RWPE1 (cell line): ENCODE measurements at regions not wholly inside any gene's neighbourhood (a gene's known extent, or its start where the extent isn't known, plus 50 kb on each side); places are given as distances from the start of the nearest gene placed in this dataset.
"Not testable (repeated sequence)": the region's sequence is repeated elsewhere in the genome, so short reads cannot be mapped to it uniquely, and the experiment has no call there.

Experiments
- CTCF ChIA-PET: fragments of 350-600 bp; sonication (Branson Sonifier 250); formaldehyde crosslinking; extraction: SDS; loops from one replicate; lab custom pipeline; 2021; lab: Yijun Ruan, JAX
- POLR2A ChIA-PET: fragments of 400-600 bp; formaldehyde crosslinking; extraction: SDS; loops from one replicate; lab custom pipeline; 2020; ENCODE audit warnings: antibody characterized with exemption; ENCODE audit not compliant: low non-redundant PET; lab: Yijun Ruan, JAX
- DNase-seq: peaks from one replicate; pipeline ENCODE4 v3.0.0; 2012; ENCODE audit warnings: low spot score
- H3K27ac ChIP-seq: fragments of 450-650 bp; 2 replicates; pipeline ENCODE4 v1.5.1; 2017
- TF ChIP-seq, protein P1 (sequence below): fragments of 450-650 bp; conservative IDR thresholded peaks from 2 replicates; pipeline ENCODE4 v1.5.1; 2017; ENCODE audit warnings: low read depth, mild to moderate bottlenecking

GRCh38 chr16:80260906-80261311 lies 279.9 kb upstream of the DYNLRB2 start:
- ChIA-PET CTCF (interaction anchor here (0.6 kb wide), 1 partner anchor 22 kb away, joined by 3 read pairs; no protein-coding TSS in a partner anchor), POLR2A (no interaction called here)
- TF ChIP-seq, protein P1, sequence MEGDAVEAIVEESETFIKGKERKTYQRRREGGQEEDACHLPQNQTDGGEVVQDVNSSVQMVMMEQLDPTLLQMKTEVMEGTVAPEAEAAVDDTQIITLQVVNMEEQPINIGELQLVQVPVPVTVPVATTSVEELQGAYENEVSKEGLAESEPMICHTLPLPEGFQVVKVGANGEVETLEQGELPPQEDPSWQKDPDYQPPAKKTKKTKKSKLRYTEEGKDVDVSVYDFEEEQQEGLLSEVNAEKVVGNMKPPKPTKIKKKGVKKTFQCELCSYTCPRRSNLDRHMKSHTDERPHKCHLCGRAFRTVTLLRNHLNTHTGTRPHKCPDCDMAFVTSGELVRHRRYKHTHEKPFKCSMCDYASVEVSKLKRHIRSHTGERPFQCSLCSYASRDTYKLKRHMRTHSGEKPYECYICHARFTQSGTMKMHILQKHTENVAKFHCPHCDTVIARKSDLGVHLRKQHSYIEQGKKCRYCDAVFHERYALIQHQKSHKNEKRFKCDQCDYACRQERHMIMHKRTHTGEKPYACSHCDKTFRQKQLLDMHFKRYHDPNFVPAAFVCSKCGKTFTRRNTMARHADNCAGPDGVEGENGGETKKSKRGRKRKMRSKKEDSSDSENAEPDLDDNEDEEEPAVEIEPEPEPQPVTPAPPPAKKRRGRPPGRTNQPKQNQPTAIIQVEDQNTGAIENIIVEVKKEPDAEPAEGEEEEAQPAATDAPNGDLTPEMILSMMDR, result no peak
- DNase-seq, result no peak
- no peak overlapping the region for H3K27ac ChIP-seq

DNA sequence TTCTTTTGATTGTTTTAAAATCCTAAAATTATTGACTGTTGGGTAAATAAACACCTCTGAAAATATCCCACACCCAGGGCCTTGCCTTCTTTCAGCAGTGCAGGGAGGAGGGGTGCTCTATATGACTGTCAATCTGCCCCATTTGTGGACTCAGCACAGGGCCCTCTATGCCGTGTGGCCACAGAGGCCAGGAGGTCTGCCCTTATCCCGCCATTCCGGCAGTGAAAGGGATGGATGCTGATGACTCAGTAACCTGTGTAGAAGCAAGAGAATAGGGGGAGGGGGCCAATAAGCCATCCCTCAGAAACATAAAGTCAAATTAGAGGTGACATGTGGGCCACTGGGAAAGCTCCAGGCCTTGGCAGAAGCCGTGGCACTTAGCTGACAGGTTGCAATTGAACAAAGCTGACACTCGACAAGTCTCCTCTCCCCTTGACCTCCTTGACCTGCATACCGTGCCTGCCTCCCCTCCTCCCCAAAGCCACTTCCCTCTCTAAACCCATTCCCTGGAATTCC lies 281.4 kb upstream of the DYNLRB2 start:
- no peak for DNase-seq
- TF ChIP-seq, protein P1, result no peak
- POLR2A ChIA-PET, result no interaction called here
- no peak overlapping the region for H3K27ac ChIP-seq
- CTCF ChIA-PET, result no interaction called here

GRCh38 chr16:80258407-80258806 lies 282.4 kb upstream of the DYNLRB2 start:
- CTCF ChIA-PET, result no interaction called here
- POLR2A ChIA-PET, result no interaction called here
- DNase-seq, result no peak

GRCh38 chr16:80254970-80255369 lies 285.8 kb upstream of the DYNLRB2 start:
- DNase-seq, result no peak
- TF ChIP-seq, protein P1, result no peak
- CTCF ChIA-PET, result interaction anchor here (0.5 kb wide), 1 partner anchor 486 kb away, joined by 3 read pairs; no protein-coding TSS in a partner anchor
- H3K27ac ChIP-seq, result no peak overlapping the region
- POLR2A ChIA-PET, result no interaction called here

More at GRCh38 chr16:80258407-80258806, 282.4 kb upstream of the DYNLRB2 start:
- no peak overlapping the region for H3K27ac ChIP-seq
- TF ChIP-seq, protein P1, result no peak

DNA sequence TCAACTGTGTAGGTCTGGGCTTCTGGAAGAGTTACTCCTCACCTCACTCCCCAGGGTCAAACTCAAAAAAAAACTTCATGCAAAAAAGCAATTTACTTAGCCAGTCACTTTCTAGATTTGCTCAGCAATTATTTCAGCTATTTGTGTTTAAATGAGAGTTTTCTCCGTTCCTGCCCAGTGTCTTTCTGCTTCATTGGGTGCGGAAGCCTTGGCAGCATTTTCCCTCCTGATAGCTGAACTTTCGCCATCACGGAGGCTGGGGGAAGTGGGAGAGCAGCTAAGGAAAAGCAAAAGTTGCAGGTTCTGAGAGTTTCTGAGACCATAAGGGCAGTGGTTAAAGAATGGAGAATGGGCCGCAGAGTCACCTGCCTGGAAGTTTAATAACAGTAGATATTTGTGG lies 287.1 kb upstream of the DYNLRB2 start:
- TF ChIP-seq, protein P1, result no peak
- no peak for DNase-seq
- ChIA-PET POLR2A (no interaction called here), CTCF (no interaction called here)
- H3K27ac ChIP-seq, result no peak overlapping the region

DNA sequence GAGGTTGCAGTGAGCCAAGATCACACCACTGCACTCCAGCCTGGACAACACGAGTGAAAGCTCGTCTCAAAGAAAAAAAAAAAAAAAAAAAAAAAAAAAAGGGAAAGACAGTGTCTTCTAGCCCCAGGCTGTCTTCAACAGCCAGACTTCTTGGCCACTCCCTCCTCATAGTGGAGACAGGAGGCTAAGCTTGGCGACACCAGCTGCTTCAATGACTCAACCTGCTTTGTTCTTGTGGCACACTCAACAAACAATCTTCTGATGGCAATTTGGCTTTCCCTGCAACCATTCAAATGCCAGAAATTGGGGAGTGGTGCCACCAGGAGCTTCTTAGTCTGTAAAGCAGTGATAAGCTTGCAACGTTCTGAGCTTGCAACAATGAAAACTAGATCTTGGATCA lies 290.4 kb upstream of the DYNLRB2 start:
- POLR2A ChIA-PET, result interaction anchor here (0.7 kb wide), 1 partner anchor 43 kb away, joined by 6 read pairs; no protein-coding TSS in a partner anchor
- no peak overlapping the region for H3K27ac ChIP-seq
- no peak for DNase-seq
- CTCF ChIA-PET, result interaction anchor here (0.7 kb wide), 1 partner anchor 353 kb away, joined by 3 read pairs; no protein-coding TSS in a partner anchor
- TF ChIP-seq, protein P1, result no peak

DNA sequence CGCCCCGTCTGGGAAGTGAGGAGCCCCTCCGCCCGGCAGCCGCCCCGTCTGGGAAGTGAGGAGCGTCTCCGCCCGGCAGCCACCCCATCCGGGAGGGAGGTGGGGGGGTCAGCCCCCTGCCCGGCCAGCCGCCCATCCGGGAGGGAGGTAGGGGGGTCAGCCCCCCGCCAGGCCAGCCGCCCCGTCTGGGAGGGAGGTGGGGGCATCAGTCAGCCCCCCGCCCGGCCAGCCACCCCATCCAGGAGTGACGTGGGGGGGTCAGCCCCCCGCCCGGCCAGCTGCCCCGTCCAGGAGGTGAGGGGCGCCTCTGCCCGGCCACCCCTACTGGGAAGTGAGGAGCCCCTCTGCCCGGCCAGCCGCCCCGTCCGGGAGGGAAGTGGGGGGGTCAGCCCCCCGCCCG lies 297.5 kb upstream of the DYNLRB2 start:
- CTCF ChIA-PET, H3K27ac ChIP-seq, DNase-seq, POLR2A ChIA-PET: not testable (repeated sequence)

GRCh38 chr16:80242279-80242678 lies 298.5 kb upstream of the DYNLRB2 start:
- CTCF ChIA-PET, H3K27ac ChIP-seq, DNase-seq, POLR2A ChIA-PET: not testable (repeated sequence)
